ENCODE measurements at regions not wholly inside any gene's neighbourhood (a gene's known extent, or its start where the extent isn't known, plus 50 kb on each side); places are given as distances from the start of the nearest gene placed in this dataset.

DNA sequence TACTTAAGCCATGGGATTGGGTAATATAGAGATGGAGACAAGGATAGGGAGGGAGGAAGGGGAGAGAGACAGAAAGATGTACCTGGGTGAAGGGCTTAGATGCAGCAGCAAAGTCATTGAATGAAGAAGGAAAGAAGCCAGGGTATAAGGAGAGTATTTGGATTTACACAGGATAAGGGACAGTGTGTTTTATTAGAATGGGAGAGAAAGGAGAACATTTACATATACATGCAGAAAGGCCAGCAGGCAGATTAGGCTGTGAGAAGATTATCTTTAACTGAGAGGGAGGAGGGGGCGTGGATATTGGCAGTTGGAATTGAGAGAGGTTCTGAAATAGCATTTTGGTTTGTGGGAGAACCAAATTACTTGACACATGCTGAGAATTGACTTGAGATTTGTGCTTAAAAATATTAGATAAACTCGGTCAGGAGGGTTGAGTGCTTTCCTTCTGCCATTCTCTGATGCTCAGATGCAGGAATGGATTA, 161.5 kb upstream of the ZNF804B start:
- Histone ChIP-seq H3K4me3 (no peak overlapping the region), H3K36me3 (no peaks in the 10 kb centered on the region), H3K4me1 (ENCODE audit: low read depth) (no peaks in the 10 kb centered on the region), H3K9me3 (ENCODE audit: low read depth) (no peaks in the 10 kb centered on the region), H3K27ac (no peak overlapping the region), H3K27me3 (no peaks in the 10 kb centered on the region)
- DNase-seq (ENCODE audit: low read depth in 1 of 2, low spot score in 1 of 2): no peak
- TF ChIP-seq, protein P1, sequence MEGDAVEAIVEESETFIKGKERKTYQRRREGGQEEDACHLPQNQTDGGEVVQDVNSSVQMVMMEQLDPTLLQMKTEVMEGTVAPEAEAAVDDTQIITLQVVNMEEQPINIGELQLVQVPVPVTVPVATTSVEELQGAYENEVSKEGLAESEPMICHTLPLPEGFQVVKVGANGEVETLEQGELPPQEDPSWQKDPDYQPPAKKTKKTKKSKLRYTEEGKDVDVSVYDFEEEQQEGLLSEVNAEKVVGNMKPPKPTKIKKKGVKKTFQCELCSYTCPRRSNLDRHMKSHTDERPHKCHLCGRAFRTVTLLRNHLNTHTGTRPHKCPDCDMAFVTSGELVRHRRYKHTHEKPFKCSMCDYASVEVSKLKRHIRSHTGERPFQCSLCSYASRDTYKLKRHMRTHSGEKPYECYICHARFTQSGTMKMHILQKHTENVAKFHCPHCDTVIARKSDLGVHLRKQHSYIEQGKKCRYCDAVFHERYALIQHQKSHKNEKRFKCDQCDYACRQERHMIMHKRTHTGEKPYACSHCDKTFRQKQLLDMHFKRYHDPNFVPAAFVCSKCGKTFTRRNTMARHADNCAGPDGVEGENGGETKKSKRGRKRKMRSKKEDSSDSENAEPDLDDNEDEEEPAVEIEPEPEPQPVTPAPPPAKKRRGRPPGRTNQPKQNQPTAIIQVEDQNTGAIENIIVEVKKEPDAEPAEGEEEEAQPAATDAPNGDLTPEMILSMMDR (IDR thresholded peaks at IDR 0.05; ENCODE audit: low read depth, low read length): no peak

DNA sequence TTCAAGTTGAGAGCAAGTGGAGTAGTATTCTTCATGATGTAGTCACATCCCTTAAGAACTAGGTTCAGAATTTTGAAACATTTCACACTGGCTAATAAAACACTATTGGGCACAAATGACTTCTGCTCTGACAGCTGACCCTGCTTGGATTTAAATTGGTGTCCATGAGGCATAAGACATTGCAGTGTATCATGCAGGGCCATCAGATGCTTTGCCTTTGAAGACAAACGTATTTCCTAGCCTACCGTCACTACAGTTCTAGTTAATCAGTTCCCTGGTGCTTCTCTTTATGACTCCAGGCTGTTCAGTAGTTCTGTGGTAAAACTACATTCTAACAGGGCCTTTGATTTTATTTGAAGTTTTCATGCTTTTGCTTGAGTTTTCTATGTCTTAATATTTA, 168.5 kb upstream of the ZNF804B start:
- Histone ChIP-seq H3K27ac (no peak overlapping the region), H3K27me3 (no peaks in the 10 kb centered on the region), H3K36me3 (no peaks in the 10 kb centered on the region), H3K9me3 (ENCODE audit: low read depth) (no peaks in the 10 kb centered on the region), H3K4me1 (ENCODE audit: low read depth) (no peaks in the 10 kb centered on the region), H3K4me3 (no peak overlapping the region)
- DNase-seq (ENCODE audit: low read depth in 1 of 2, low spot score in 1 of 2): no peak
- TF ChIP-seq, protein P1 (IDR thresholded peaks at IDR 0.05; ENCODE audit: low read depth, low read length): no peak

DNA sequence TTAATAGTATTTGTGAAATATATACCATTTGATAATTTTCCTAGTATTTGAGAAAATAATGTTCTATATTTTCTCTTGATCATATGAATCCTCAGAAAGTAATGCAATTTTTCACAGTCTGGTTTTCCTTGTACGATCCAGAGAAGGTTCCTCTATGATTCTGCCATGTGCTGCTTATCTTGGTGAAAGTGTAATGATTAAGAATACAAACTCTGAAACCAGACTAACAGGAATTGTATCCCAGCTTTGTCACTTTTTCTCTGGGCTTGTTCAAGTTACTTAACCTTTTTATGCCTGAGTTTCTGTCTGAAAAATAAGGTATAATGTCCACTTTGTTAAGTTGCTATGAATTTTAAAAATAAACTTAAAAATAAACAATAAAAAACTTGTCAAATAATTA, 169.6 kb upstream of the ZNF804B start:
- Histone ChIP-seq H3K4me3 (no peak overlapping the region), H3K9me3 (ENCODE audit: low read depth) (no peaks in the 10 kb centered on the region), H3K27me3 (no peaks in the 10 kb centered on the region), H3K36me3 (no peaks in the 10 kb centered on the region), H3K27ac (no peak overlapping the region), H3K4me1 (ENCODE audit: low read depth) (no peaks in the 10 kb centered on the region)
- TF ChIP-seq, protein P1 (IDR thresholded peaks at IDR 0.05; ENCODE audit: low read depth, low read length): no peak
- DNase-seq (ENCODE audit: low read depth in 1 of 2, low spot score in 1 of 2): no peak

DNA sequence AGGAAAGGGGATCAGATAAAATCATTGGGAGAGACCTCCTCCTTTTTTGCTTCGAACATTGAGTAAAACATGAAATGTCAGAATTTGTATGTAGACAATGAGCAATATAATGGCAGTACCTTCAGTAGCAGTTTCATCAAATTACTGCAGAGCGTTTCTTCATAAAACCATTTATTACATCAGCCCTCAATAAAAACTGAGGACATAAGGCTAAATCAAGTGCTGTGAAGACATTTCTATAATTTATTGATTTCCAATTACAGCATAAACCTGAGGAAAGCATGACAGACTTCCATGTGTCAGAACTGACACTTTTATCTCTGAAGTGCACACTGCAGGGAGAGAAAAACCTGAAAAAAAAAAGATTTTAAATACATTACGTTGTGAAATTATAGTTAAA, 172.6 kb upstream of the ZNF804B start:
- H3K36me3 ChIP-seq: no peaks in the 10 kb centered on the region
- no peak for DNase-seq (ENCODE audit: low read depth in 1 of 2, low spot score in 1 of 2)
- no peak overlapping the region for H3K27ac ChIP-seq
- H3K4me1 ChIP-seq (ENCODE audit: low read depth): no peaks in the 10 kb centered on the region
- H3K4me3 ChIP-seq: no peak overlapping the region
- H3K27me3 ChIP-seq: no peaks in the 10 kb centered on the region
- TF ChIP-seq, protein P1 (IDR thresholded peaks at IDR 0.05; ENCODE audit: low read depth, low read length): no peak
- H3K9me3 ChIP-seq (ENCODE audit: low read depth): no peaks in the 10 kb centered on the region

DNA sequence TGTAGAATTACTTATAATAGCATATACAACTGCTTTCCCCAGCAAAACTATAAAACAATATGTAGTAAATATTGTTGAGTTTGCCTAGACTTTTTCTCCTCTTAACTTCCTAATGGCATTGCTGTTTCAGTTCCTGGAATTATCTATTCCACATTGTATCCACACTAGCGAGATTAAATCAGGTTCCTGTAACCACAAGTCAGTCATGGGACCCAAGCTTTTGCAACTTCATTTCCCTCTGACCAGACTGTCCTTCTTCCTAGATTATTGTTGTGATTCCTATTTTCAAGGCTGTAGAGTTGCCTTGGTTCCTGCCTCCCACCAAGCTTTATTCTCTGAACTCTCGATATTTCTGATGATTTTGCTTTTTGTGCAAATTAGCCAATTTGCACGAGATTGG, 173.3 kb upstream of the ZNF804B start:
- Histone ChIP-seq H3K27ac (no peak overlapping the region), H3K27me3 (no peaks in the 10 kb centered on the region)
- TF ChIP-seq, protein P1 (IDR thresholded peaks at IDR 0.05; ENCODE audit: low read depth, low read length): no peak

DNA sequence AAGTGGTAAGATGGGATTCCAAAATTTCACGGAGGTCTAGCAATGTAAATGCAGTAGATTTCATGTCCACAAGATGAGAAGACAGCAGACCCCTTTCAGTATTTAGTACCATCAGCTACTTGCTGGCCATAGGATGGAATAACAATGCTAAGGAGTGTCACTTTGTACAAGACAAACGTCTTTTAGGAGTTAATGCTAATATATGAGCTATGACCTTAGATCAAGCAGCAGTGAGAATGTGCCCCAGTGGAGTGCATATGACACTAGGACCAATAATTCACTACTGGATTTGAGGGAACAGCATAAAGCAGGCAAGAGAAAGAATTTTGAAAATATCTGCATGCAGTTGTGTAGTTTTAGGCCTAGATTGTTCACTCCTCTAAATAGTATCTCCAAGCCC, 182.8 kb upstream of the ZNF804B start:
- TF ChIP-seq, protein P1 (IDR thresholded peaks at IDR 0.05; ENCODE audit: low read depth, low read length): no peak
- no peaks in the 10 kb centered on the region for H3K9me3 ChIP-seq (ENCODE audit: low read depth)
- no peak overlapping the region for H3K27ac ChIP-seq
- DNase-seq (ENCODE audit: low read depth in 1 of 2, low spot score in 1 of 2): no peak
- H3K4me1 ChIP-seq (ENCODE audit: low read depth): no peaks in the 10 kb centered on the region
- H3K4me3 ChIP-seq: no peak overlapping the region
- H3K27me3 ChIP-seq: no peaks in the 10 kb centered on the region
- H3K36me3 ChIP-seq: no peaks in the 10 kb centered on the region

More for the DNA sequence above, 173.3 kb upstream of the ZNF804B start:
- H3K4me3 ChIP-seq: no peak overlapping the region
- H3K36me3 ChIP-seq: no peaks in the 10 kb centered on the region
- no peak for DNase-seq (ENCODE audit: low read depth in 1 of 2, low spot score in 1 of 2)
- H3K4me1 ChIP-seq (ENCODE audit: low read depth): no peaks in the 10 kb centered on the region
- H3K9me3 ChIP-seq (ENCODE audit: low read depth): no peaks in the 10 kb centered on the region
